Gastroesophageal sphincter (tissue), 3 donors: ENCODE measurements at regions not wholly inside any gene's neighbourhood (a gene's known extent, or its start where the extent isn't known, plus 50 kb on each side); places are given as distances from the start of the nearest gene placed in this dataset.

Source experiments
- EP300 ChIP-seq: sonication (generic); formaldehyde crosslinking; IDR thresholded peaks from one replicate; pipeline ENCODE4 v1.6.1; 2017; ENCODE audit warnings: antibody characterized with exemption, mild to moderate bottlenecking
- POLR2A ChIP-seq, 2 donors: fragments of 450-650 bp; IDR thresholded peaks; one replicate each; pipeline ENCODE4 v1.6.1; 2017; ENCODE audit warnings: antibody characterized with exemption in 2 of 2, mild to moderate bottlenecking in 2 of 2, moderate library complexity in 1 of 2
- POLR2AphosphoS5 ChIP-seq: sonication (generic); formaldehyde crosslinking; IDR thresholded peaks from one replicate; pipeline ENCODE4 v1.6.1; 2017; ENCODE audit warnings: antibody characterized with exemption
- TF ChIP-seq, protein P1 (sequence below), 4 experiments: fragments of 200-600 bp in 2 of 4; fragments of 450-650 bp in 2 of 4; sonication (generic) in 1 of 4; IDR thresholded peaks; one replicate each; pipeline ENCODE4 v1.5.1; 2017 to 2019; ENCODE audit warnings: antibody characterized with exemption in 4 of 4, mild to moderate bottlenecking in 2 of 4, moderate library complexity in 2 of 4

DNA sequence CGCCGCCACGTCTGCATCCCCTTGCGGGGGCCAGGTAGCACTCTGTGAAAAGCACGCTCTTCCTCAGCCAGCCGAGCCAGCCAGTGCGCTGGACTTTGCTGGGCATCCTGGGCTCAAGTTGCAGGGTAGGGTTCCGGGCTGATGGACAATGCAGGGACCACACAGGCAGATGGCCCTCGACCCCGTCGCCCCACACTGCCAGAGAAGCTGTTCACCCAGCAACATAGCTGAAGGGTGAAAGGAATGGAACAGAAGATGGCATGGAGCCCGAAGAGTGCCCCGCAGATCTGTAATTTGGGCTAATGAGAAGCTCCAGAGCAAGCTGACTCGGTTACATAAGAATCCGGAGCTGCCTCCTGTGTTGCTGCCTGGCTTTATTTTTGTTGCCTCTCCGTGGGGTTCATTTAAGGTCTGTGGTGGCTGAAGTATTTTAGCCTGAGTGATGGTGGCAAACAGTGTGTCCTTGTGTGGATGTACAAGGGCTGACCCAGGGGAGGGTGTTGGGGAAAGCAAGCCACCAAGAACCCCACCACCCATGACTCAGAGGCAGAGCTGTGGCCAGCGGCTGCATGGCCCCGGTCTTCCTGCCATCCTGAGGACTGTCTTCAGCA is 105.8 kb downstream of the SOX1 start:
- TF ChIP-seq POLR2AphosphoS5 = no peak
- TF ChIP-seq, protein P1, sequence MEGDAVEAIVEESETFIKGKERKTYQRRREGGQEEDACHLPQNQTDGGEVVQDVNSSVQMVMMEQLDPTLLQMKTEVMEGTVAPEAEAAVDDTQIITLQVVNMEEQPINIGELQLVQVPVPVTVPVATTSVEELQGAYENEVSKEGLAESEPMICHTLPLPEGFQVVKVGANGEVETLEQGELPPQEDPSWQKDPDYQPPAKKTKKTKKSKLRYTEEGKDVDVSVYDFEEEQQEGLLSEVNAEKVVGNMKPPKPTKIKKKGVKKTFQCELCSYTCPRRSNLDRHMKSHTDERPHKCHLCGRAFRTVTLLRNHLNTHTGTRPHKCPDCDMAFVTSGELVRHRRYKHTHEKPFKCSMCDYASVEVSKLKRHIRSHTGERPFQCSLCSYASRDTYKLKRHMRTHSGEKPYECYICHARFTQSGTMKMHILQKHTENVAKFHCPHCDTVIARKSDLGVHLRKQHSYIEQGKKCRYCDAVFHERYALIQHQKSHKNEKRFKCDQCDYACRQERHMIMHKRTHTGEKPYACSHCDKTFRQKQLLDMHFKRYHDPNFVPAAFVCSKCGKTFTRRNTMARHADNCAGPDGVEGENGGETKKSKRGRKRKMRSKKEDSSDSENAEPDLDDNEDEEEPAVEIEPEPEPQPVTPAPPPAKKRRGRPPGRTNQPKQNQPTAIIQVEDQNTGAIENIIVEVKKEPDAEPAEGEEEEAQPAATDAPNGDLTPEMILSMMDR (IDR thresholded peaks at IDR 0.05) = no peak
- no peak for TF ChIP-seq EP300
- no peak for TF ChIP-seq POLR2A (IDR thresholded peaks at IDR 0.05)
